Epithelial cell of proximal tubule (primary cell): ENCODE measurements at regions not wholly inside any gene's neighbourhood (a gene's known extent, or its start where the extent isn't known, plus 50 kb on each side); places are given as distances from the start of the nearest gene placed in this dataset.

Experiments used
- DNase-seq: peaks from one replicate; pipeline ENCODE4 v3.0.0-alpha.2; 2011; ENCODE audit warnings: low read depth
- H3K4me3 ChIP-seq: 2 replicates; pipeline ENCODE4 v1.5.1; 2011; ENCODE audit warnings: low read depth, mild to moderate bottlenecking, low read length
- TF ChIP-seq, protein P1 (sequence below): conservative IDR thresholded peaks from 2 replicates; pipeline ENCODE4 v1.5.1; 2012; ENCODE audit warnings: low read depth, mild to moderate bottlenecking, low read length

DNA sequence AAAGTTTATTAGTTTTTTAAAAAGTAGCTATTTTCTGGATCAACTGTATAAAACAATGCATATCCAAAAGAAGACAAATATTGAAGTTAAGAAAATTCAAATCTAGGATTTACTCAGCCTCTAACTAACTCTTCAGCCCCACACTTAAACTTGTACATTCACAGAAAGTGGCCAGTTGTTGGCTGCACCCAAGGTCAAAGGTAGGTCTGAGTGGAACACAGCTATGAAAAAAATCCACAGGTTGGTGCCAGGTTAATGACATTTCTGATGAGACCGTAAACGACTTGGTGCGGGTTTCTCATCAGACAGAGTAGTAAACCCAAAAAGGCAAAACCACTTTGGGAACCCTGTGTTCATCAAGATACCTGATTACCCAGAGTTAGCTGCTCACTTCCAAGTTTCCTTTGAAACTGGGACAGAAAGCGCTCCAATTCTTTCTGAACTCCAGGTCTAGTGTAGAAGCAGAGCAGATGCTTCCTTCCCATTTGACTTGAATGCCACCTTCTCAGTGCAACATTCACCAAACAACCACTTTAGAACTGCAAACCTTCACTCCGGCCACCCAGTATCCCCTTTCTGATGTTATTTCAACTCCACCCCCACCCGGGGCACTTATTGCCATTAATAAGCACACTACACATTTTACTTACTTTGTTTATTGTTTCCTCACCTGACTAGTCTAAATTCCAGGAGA lies 208.3 kb upstream of the STARD13 start:
- TF ChIP-seq, protein P1, sequence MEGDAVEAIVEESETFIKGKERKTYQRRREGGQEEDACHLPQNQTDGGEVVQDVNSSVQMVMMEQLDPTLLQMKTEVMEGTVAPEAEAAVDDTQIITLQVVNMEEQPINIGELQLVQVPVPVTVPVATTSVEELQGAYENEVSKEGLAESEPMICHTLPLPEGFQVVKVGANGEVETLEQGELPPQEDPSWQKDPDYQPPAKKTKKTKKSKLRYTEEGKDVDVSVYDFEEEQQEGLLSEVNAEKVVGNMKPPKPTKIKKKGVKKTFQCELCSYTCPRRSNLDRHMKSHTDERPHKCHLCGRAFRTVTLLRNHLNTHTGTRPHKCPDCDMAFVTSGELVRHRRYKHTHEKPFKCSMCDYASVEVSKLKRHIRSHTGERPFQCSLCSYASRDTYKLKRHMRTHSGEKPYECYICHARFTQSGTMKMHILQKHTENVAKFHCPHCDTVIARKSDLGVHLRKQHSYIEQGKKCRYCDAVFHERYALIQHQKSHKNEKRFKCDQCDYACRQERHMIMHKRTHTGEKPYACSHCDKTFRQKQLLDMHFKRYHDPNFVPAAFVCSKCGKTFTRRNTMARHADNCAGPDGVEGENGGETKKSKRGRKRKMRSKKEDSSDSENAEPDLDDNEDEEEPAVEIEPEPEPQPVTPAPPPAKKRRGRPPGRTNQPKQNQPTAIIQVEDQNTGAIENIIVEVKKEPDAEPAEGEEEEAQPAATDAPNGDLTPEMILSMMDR, result no peak
- no peak overlapping the region for H3K4me3 ChIP-seq
- no peak for DNase-seq

- peak; percentile 53 for DNase-seq
- no peak overlapping the region for H3K4me3 ChIP-seq
- TF ChIP-seq, protein P1, result no peak
These were observed 209.1 kb upstream of the STARD13 start for GRCh38 chr13:33494596-33495204.

DNA sequence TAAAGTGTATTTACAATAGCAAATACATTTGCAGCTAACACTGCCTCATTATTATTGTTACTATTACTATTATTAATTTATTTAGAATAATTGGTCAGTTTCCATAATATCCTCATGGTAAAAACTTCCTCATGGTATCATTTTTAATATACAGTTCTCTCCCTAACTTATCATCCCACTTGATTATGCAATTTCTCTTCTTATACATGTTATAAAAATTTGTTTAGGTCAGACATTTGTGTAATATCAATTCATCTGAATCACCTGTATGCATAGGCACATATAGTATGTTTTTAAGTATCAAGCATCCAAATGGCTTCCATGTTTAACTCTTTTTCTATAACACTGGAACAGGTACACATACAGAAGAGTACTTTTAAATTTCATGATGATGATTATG lies 210.8 kb upstream of the STARD13 start:
- H3K4me3 ChIP-seq, result no peak overlapping the region
- DNase-seq, result no peak
- TF ChIP-seq, protein P1, result no peak

GRCh38 chr13:33497146-33497845 lies 211.7 kb upstream of the STARD13 start:
- TF ChIP-seq, protein P1, result no peak
- DNase-seq, result no peak
- no peak overlapping the region for H3K4me3 ChIP-seq

- no peak overlapping the region for H3K4me3 ChIP-seq
- TF ChIP-seq, protein P1, result no peak
These were observed 222.5 kb upstream of the STARD13 start for GRCh38 chr13:33508060-33508459.

GRCh38 chr13:33509642-33510229 lies 224.2 kb upstream of the STARD13 start:
- TF ChIP-seq, protein P1, result no peak
- no peak overlapping the region for H3K4me3 ChIP-seq
- no peak for DNase-seq

More at GRCh38 chr13:33508060-33508459, 222.5 kb upstream of the STARD13 start:
- DNase-seq, result no peak
